Fibroblast of villous mesenchyme (primary cell): ENCODE measurements at regions not wholly inside any gene's neighbourhood (a gene's known extent, or its start where the extent isn't known, plus 50 kb on each side); places are given as distances from the start of the nearest gene placed in this dataset.

Experiments
- DNase-seq: peaks from one replicate; pipeline ENCODE4 v3.0.0-alpha.2; 2010; ENCODE audit warnings: low read depth
- H3K4me3 ChIP-seq: 2 replicates; pipeline ENCODE4 v1.5.1; 2011; ENCODE audit warnings: low read depth, mild to moderate bottlenecking, low read length
- TF ChIP-seq, protein P1 (sequence below): IDR thresholded peaks from 2 replicates; pipeline ENCODE4 v1.5.1; 2012; ENCODE audit warnings: low read depth, mild to moderate bottlenecking, low read length; ENCODE audit not compliant: insufficient read depth

DNA sequence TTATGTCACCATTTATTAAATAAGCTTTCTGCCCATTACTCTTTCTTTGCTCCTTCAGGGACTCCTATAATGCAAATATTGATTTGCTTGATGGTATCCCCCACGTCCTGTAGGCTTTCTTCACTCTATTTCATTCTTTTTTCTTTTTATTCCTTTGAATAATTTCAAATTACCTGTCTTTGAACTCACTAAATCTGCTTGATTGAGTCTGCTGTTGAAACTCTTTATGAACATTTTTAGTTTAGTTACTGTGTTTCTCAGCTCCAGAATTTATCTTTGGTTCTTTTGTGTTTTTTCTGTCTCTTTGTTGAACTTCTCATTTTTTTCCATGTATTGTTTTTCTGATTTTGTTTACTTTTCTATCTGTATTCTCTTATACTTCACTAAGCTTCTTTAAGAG is 254.4 kb upstream of the CCL2 start:
- TF ChIP-seq, protein P1, sequence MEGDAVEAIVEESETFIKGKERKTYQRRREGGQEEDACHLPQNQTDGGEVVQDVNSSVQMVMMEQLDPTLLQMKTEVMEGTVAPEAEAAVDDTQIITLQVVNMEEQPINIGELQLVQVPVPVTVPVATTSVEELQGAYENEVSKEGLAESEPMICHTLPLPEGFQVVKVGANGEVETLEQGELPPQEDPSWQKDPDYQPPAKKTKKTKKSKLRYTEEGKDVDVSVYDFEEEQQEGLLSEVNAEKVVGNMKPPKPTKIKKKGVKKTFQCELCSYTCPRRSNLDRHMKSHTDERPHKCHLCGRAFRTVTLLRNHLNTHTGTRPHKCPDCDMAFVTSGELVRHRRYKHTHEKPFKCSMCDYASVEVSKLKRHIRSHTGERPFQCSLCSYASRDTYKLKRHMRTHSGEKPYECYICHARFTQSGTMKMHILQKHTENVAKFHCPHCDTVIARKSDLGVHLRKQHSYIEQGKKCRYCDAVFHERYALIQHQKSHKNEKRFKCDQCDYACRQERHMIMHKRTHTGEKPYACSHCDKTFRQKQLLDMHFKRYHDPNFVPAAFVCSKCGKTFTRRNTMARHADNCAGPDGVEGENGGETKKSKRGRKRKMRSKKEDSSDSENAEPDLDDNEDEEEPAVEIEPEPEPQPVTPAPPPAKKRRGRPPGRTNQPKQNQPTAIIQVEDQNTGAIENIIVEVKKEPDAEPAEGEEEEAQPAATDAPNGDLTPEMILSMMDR = no peak
- H3K4me3 ChIP-seq = no peak overlapping the region
- DNase-seq = no peak

DNA sequence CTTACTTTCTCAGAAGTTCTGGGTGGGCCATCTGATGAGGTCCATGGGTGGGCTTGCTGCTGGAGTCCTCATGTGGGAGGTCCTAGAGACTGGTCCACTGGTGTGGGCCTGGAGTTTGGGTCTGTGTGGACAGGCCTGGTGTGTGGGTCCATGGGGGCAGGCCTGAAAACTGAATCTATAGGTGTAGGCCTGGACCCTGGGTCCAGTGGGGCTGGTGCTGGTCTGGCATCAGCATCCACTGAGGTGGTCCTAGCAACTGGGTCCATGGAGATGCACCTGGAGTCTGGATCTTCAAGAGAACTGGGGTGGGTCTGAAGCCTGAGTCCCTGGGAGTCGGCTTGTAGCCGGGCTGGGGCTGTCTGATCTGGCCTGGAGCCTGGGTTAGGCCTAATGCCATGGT is 253.8 kb upstream of the CCL2 start:
- DNase-seq = no peak
- H3K4me3 ChIP-seq = no peak overlapping the region
- TF ChIP-seq, protein P1 = no peak

- no peak for DNase-seq
- TF ChIP-seq, protein P1 = no peak
- no peak overlapping the region for H3K4me3 ChIP-seq
Measured at GRCh38 chr17:34006126-34006525, 249.0 kb upstream of the CCL2 start.

- DNase-seq = no peak
- TF ChIP-seq, protein P1 = no peak
- no peak overlapping the region for H3K4me3 ChIP-seq
Measured at GRCh38 chr17:34008125-34008524, 247.0 kb upstream of the CCL2 start.

DNA sequence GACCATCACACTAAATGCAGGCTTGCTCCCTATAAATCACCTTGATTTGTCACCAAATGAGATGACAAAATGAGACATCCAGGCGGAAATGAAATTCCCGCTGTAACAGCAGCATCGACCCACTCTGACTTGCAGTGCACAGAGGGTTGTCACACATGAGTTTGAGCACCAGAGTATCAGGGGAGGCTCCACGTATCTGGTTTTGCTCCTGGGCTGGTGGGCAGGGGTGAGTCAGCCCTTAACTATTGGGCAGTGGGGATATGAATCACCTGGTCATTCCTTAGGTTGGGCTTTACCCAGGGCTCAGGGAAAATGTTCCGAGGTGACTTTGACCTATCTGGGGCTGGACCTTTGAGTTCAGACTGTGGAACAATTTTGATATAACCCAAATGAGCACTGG is 245.2 kb upstream of the CCL2 start:
- no peak overlapping the region for H3K4me3 ChIP-seq
- TF ChIP-seq, protein P1 = no peak
- DNase-seq = no peak

GRCh38 chr17:34010534-34010933 is 244.6 kb upstream of the CCL2 start:
- no peak overlapping the region for H3K4me3 ChIP-seq
- TF ChIP-seq, protein P1 = no peak
- DNase-seq = no peak

DNA sequence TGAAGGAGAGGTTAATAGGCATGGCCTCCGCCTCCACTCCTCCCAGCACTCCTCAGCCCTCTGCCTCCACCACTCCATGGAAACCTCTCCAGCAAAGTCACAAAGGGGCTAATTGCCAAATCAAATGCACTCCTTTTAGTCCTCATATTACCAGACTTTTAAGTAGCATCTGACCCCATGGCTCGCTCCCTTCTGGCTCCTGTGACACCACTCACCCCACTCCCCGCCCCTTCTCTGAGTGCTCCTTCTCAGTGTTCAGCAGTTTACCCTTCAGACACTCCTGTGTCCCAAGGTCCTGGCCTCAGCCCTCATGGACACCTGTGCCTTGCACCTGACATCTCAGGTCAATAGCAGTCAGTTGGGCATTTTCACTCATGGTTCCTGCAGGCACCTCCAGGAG is 243.5 kb upstream of the CCL2 start:
- TF ChIP-seq, protein P1 = no peak
- DNase-seq = no peak
- no peak overlapping the region for H3K4me3 ChIP-seq
